ENCODE measurements at regions not wholly inside any gene's neighbourhood (a gene's known extent, or its start where the extent isn't known, plus 50 kb on each side); places are given as distances from the start of the nearest gene placed in this dataset.

GRCh38 chr2:205905576-205905975 lies 180.4 kb downstream of the INO80D start:
- Histone ChIP-seq H3K79me2 (ENCODE audit: control insufficient read depth, insufficient read depth, low read length) (no peaks in the 10 kb centered on the region), H2AFZ (ENCODE audit: control insufficient read depth, low read length) (no peak overlapping the region), H3K4me1 (ENCODE audit: control insufficient read depth, extremely low read depth, insufficient read depth, low read length) (no peaks in the 10 kb centered on the region), H4K20me1 (ENCODE audit: control insufficient read depth, extremely low read depth, insufficient read depth, low read length) (no peaks in the 10 kb centered on the region), H3K9me3 (ENCODE audit: control insufficient read depth, low read depth, low read length) (no peaks in the 10 kb centered on the region), H3K9me1 (ENCODE audit: control insufficient read depth, extremely low read depth, insufficient read depth, low read length) (no peaks in the 10 kb centered on the region), H3K9ac (ENCODE audit: control insufficient read depth, extremely low read depth, insufficient read depth, low read length) (no peak overlapping the region), H3K36me3 (ENCODE audit: control insufficient read depth in 2 of 2, extremely low read depth in 1 of 2, insufficient read depth in 2 of 2, low read length in 2 of 2) (no peaks in the 10 kb centered on the region), H3K27me3 (ENCODE audit: control insufficient read depth, extremely low read depth, insufficient read depth, low read length) (no peaks in the 10 kb centered on the region), H3K27ac (ENCODE audit: control insufficient read depth, insufficient read depth, low read length) (no peak overlapping the region), H3K4me3 (ENCODE audit: control insufficient read depth in 2 of 3, extremely low read depth in 1 of 3, insufficient read depth in 2 of 3, low read depth in 1 of 3, low read length in 3 of 3) (no peak overlapping the region), H3K4me2 (ENCODE audit: control insufficient read depth, extremely low read depth, insufficient read depth, low read depth, low read length) (no peak overlapping the region)
- no peak for FAIRE-seq
- no peak for DNase-seq (ENCODE audit: low read depth, low spot score)
- dilution Hi-C loops (cut with MboI; ENCODE audit: extremely low pct_ligation_motif_present, low sequenced_read_pairs) = no loop called here
- TF ChIP-seq CTCF (optimal IDR thresholded peaks at IDR 0.05 in 1 of 3, IDR thresholded peaks at IDR 0.05 in 1 of 3, conservative IDR thresholded peaks at IDR 0.05 in 1 of 3; ENCODE audit: extremely low read depth in 1 of 3, insufficient read depth in 2 of 3, low read length in 3 of 3) = no peak

GRCh38 chr2:205904873-205905272 lies 181.1 kb downstream of the INO80D start:
- DNase-seq (ENCODE audit: low read depth, low spot score) (no peak), FAIRE-seq (no peak)
- Histone ChIP-seq H3K27ac (ENCODE audit: control insufficient read depth, insufficient read depth, low read length) (no peak overlapping the region), H3K9me3 (ENCODE audit: control insufficient read depth, low read depth, low read length) (no peaks in the 10 kb centered on the region), H3K27me3 (ENCODE audit: control insufficient read depth, extremely low read depth, insufficient read depth, low read length) (no peaks in the 10 kb centered on the region), H3K4me1 (ENCODE audit: control insufficient read depth, extremely low read depth, insufficient read depth, low read length) (no peaks in the 10 kb centered on the region), H3K36me3 (ENCODE audit: control insufficient read depth in 2 of 2, extremely low read depth in 1 of 2, insufficient read depth in 2 of 2, low read length in 2 of 2) (no peaks in the 10 kb centered on the region), H2AFZ (ENCODE audit: control insufficient read depth, low read length) (no peak overlapping the region), H3K9ac (ENCODE audit: control insufficient read depth, extremely low read depth, insufficient read depth, low read length) (no peak overlapping the region), H3K4me2 (ENCODE audit: control insufficient read depth, extremely low read depth, insufficient read depth, low read depth, low read length) (no peak overlapping the region), H4K20me1 (ENCODE audit: control insufficient read depth, extremely low read depth, insufficient read depth, low read length) (no peaks in the 10 kb centered on the region), H3K79me2 (ENCODE audit: control insufficient read depth, insufficient read depth, low read length) (no peaks in the 10 kb centered on the region), H3K9me1 (ENCODE audit: control insufficient read depth, extremely low read depth, insufficient read depth, low read length) (no peaks in the 10 kb centered on the region), H3K4me3 (ENCODE audit: control insufficient read depth in 2 of 3, extremely low read depth in 1 of 3, insufficient read depth in 2 of 3, low read depth in 1 of 3, low read length in 3 of 3) (no peak overlapping the region)
- dilution Hi-C loops (cut with MboI; ENCODE audit: extremely low pct_ligation_motif_present, low sequenced_read_pairs) = no loop called here
- TF ChIP-seq CTCF (optimal IDR thresholded peaks at IDR 0.05 in 1 of 3, IDR thresholded peaks at IDR 0.05 in 1 of 3, conservative IDR thresholded peaks at IDR 0.05 in 1 of 3; ENCODE audit: extremely low read depth in 1 of 3, insufficient read depth in 2 of 3, low read length in 3 of 3) (no peak), EZH2 (IDR thresholded peaks at IDR 0.05; ENCODE audit: low read length) (no peak)

Data from keratinocyte (primary cell).